ENCODE measurements at regions not wholly inside any gene's neighbourhood (a gene's known extent, or its start where the extent isn't known, plus 50 kb on each side); places are given as distances from the start of the nearest gene placed in this dataset.

GRCh38 chr20:39602649-39603048 lies 640.5 kb downstream of the DHX35 start:
- no peak for DNase-seq

GRCh38 chr20:39600871-39601270 lies 638.7 kb downstream of the DHX35 start:
- no peak for DNase-seq

GRCh38 chr20:39600156-39600555 lies 638.0 kb downstream of the DHX35 start:
- no peak for DNase-seq

DNA sequence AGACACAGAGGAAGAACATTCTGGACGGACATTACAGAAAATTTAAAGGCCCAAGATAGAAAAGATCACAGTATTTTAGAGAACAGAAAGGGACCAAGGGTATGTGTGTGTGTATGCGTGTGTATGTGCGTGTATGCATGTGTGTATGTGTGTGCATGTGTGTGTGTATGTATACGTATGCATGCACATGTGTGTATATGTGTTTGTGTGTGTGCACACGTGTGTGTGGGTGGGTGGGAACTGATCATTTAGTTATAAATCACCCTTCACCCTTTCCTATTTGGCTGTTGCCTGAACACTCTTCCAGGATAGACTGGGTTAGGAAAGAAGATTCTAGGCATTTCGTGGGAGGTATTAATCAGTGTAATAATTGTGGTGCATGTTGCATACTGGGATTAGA lies 634.4 kb downstream of the DHX35 start:
- DNase-seq: no peak

DNA sequence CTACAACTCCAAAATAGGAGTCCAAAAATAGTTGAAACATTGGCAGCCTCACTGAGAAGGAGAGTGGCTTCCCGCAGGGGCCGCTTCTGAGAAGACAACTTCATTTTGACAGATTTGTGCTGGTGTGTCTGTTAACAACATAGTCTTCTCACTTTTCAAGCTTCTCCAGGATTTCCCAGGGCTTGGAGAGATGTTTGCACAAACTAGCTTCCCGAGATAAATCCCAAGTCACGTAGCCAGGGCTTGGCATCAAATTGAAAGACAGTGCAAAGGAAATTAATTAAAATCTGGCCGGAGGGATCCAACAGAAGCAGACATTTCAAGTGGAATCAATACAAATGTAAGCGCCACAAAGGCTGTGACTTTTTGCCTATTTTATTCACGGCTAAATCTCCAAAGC lies 630.2 kb downstream of the DHX35 start:
- no peak for DNase-seq

DNA sequence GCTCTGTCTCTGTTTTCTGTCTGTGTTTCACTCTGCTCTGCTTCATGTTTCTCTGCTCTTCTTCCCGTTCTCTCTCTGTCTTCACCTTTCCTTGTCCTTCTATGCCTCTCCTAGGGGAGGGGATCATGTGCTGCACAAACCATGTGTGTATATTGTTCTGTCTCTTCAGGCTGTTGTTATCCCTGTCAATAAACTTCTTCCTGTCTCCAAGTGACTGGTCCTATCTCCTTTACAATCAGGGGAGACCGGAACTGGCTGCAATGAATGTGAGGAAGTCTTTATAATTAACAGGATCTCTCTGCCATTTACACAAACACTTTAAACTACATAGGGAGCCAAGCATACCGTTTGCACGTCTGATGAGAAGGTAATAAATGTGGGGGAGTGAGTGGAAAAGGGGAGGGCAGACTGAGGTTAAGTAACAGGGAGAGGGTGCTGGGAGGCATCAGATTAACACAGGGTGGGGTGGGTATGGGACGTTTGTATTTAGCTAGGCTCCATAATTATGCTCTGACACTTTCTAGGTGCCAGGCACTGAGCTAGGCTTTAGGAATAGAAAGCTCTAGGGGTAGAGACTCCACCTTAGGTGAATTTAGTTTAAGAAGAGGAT lies 626.1 kb downstream of the DHX35 start:
- no peak for DNase-seq

GRCh38 chr20:39581034-39581433 lies 618.9 kb downstream of the DHX35 start:
- DNase-seq: no peak

DNA sequence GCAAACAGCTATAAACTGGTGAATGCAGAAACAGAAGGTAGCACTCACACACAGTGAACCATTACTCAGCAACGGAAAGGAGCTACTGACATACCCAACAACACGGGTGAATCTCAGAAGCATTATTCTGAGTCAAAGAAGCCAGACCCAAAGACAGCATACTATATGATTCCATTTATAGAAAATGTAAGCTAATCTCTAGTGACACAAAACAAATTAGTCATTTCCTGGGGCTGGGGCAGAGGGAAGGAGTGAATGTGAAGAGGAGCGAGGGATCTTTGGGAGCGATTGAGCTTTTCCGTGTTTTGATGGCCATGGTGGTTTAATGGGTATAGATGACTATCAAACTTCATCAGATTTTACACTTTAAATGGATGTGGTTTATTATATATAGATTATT lies 614.6 kb downstream of the DHX35 start:
- no peak for DNase-seq

DNA sequence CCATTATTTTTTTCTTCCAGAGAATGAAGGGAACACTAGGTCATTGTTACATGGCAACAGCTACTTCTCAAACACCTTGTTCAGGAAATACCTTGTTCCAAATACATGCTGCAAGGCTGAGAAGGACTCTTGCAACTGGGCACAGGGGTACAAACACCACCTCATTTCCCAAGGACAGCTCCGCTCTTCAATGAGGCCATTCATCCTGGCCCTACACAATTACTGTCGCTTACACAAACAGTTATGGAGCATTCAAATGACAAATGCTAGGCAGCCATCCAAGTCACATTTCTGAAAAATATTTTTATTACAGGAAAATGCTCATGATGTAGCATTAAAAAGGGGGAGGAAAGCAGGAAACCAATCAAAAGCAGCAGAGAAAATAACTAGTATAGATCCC lies 611.9 kb downstream of the DHX35 start:
- DNase-seq: no peak

DNA sequence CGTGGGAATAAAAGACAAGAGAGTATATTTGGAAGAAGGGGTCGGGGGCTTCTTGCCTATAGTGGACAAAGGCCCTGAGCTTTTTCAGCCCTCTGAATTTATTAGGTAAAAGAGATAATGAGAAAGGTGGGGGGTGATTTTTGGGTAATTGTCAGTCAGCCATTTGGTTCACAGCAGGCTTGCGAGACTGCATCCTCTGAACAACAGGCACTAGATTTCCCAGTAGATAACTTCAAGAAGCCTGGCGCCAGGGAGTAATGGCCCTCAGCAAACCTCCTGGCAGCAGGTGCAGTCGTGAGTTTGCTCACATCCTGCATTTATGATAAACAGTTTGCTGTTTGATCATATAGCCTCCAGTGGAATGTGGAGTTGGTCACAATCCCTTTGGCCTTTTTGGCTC lies 609.0 kb downstream of the DHX35 start:
- DNase-seq: no peak

GRCh38 chr20:39568109-39568508 lies 606.0 kb downstream of the DHX35 start:
- peak; percentile 11 for DNase-seq

GRCh38 chr20:39563349-39563748 lies 601.2 kb downstream of the DHX35 start:
- DNase-seq: peak; percentile 55

DNA sequence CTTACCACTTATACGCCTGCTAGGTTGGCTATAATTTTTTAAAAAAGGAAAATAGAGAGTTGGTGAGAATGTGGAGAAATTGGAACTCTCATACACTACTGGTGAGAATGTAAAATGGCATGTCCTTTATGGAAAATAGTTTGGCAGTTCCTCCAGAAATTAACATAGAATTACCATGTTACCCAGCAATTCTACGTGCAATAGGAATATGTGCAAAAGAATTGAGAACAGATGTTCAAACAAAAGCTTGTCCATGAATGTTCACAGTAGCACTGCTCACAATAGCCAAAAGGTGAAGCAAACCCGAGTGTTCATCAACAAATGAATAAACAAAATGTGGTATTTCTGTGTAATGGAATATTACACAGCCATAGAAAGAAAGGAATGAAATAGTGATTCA lies 592.2 kb downstream of the DHX35 start:
- no peak for DNase-seq

DNA sequence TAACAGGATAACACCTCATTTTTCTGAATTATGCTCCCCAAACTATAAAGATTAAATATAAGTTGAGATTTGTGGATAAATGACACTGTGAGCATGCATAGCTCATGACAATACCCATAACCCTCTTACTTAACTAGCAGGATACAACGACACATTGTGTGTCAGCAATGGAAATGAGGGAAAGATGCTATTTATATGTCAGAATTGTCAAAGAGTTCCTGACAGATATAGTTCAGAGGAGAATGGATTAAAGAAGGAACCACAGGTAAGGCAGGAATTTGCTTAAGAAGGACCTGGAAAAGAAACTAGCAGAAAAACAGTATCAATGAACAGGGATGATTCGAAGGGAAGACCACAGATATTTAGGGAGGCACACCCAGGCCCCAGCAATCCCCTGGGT lies 591.0 kb downstream of the DHX35 start:
- no peak for DNase-seq

GRCh38 chr20:39549733-39550132 lies 587.6 kb downstream of the DHX35 start:
- DNase-seq: no peak

DNA sequence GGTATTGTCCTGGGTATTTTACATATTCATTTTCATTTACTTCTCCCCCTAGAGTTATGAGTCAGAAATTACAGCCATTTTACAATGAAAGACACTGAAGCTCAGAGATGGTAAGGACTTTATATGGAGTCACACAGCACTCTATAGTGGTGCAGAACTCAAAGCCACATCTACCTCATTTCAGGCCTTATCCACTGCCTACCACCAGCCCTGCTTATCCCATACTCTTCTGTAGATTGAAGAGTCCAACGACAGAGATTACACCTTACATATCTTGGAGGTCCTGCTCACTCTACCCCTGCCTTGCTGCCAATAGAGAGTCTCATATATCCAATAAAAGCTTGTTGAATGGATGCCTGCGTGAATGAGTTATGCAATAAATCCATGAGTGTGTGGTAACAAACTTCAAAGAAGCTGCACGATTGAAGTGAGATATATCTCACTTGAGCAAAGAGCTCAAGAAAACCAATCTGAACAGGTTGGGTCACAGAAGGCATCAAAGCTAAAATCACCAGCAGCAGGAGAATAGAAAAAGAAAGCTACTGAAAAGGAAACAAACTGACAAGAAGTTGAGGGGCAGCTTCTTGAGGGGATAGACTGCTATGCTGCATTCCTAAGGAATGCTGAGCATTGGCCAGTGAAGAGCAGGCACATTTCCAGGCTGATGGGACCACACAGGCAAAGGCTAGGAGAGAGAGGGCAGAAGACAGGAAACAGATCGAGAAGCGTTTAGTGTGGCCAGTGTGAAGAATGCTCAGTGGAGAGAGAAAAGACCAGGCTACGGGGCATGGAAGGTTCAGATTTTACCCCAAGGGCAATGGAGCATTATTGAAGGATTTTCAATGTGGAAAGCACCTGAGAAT lies 585.6 kb downstream of the DHX35 start:
- DNase-seq: no peak

GRCh38 chr20:39541136-39541803 lies 579.1 kb downstream of the DHX35 start:
- DNase-seq: no peak

DNA sequence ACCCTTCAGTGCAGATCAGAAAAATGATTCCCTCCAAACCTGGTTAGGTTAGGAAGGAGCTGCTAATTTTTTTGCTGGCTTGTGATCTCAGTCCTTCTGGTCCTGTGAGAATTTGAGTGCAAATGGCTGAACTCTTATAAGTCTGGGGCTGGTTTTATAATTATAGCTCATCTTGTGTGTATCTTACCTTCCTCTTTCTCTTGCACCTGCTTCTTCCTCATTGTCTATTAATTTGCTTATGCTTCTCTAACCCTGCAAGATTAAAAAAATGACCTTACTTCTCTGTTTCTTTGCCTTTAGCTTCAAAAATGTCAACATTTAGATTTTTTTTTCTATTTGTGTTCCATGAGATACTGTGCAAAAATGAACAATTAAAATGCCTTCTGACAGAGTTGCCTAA lies 576.2 kb downstream of the DHX35 start:
- no peak for DNase-seq

DNA sequence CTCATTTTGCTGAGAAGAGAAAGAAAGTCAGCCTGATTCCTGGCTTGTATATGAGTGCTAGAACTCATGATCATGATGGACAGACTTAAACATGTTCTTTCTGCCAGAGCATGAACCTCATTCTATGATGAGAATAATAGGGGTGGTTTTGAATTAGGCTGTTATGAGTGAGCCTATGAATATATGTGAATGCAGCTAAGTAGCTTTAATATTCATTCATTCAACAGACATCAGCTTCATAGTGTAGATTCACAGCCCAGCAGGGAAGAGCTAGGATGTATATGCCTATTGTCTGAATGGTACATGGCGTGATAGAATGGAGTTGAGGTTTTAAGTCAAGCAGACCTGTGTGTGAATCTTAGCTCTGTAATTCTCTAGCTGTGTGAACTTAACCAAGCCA lies 573.2 kb downstream of the DHX35 start:
- no peak for DNase-seq

GRCh38 chr20:39534846-39535245 lies 572.7 kb downstream of the DHX35 start:
- DNase-seq: no peak

- DNase-seq: no peak
These were observed 571.7 kb downstream of the DHX35 start for GRCh38 chr20:39533858-39534257.

GRCh38 chr20:39532205-39532604 lies 570.1 kb downstream of the DHX35 start:
- no peak for DNase-seq

- DNase-seq: no peak
These were observed 566.3 kb downstream of the DHX35 start for GRCh38 chr20:39528436-39528835.

DNA sequence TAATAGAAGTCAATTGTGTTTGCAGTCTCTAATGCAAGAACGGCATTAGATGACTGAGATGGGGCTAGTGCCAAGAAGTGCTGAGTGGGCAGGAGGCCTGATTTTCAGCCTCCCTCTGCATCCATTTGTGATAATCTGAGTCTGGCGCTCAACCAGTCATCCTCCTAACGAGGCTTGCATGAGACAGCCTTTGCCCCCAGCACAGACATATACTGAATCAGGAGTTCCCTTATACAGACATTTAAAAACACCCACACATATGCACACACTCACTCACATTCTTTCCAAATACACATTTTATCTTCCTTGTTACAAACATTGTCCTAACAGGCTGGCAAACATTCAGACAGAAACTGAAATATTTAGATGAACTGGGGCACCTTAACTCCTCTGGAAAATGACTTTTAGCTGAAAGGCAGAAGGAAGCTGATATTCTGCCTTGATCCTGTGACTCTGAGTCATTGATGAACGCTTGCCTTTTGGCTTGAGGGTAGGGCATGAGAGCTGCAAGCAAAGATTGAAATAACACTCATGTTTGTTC lies 562.3 kb downstream of the DHX35 start:
- no peak for DNase-seq
